GM12872 (cell line): ENCODE measurements at regions not wholly inside any gene's neighbourhood (a gene's known extent, or its start where the extent isn't known, plus 50 kb on each side); places are given as distances from the start of the nearest gene placed in this dataset.

Experiments
- TF ChIP-seq, protein P1 (sequence below): IDR thresholded peaks from 3 replicates; pipeline ENCODE4 v1.5.1; 2011; ENCODE audit warnings: low read depth, mild to moderate bottlenecking, low read length, moderate library complexity; ENCODE audit not compliant: insufficient read depth

GRCh38 chr6:2611092-2611491 is 139.6 kb downstream of the MYLK4 start:
- TF ChIP-seq, protein P1, sequence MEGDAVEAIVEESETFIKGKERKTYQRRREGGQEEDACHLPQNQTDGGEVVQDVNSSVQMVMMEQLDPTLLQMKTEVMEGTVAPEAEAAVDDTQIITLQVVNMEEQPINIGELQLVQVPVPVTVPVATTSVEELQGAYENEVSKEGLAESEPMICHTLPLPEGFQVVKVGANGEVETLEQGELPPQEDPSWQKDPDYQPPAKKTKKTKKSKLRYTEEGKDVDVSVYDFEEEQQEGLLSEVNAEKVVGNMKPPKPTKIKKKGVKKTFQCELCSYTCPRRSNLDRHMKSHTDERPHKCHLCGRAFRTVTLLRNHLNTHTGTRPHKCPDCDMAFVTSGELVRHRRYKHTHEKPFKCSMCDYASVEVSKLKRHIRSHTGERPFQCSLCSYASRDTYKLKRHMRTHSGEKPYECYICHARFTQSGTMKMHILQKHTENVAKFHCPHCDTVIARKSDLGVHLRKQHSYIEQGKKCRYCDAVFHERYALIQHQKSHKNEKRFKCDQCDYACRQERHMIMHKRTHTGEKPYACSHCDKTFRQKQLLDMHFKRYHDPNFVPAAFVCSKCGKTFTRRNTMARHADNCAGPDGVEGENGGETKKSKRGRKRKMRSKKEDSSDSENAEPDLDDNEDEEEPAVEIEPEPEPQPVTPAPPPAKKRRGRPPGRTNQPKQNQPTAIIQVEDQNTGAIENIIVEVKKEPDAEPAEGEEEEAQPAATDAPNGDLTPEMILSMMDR: no peak

DNA sequence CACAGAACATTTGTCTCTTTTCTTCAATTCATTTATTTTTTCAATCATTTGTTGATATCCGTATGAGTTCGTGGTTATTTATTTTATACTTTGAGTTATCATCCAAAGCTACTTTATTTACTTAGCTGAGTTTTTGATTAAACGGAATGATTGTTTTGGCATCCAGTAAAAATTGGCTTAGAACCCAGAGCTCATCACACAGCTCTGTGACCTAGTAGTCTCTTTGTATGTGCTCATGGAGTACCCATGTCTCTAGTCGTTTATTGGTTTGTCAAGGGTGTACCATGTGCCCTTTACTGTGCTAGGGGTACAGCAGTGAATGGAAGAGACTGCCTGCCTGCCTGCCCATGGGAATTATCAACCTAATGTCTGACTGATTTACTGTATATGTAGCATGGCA is 142.2 kb downstream of the MYLK4 start:
- TF ChIP-seq, protein P1: no peak

DNA sequence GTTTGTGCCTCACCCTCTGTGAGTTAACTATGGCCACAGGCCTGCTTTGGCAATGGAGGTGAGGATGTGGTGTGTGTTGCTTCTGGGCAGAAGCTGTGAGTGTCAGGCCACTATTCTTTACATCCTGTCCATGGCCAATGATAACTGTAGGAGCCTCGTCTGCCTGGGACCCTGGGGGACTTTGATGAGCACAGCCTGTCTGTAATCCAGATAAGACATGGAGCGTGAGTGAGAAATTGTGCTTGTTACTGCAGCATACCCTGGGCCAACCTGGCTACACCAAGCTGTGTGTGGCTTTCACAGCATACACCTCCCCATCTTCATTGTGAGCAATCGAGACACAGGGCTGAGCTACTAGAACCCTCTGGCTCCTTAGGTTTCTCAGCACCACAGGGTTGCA is 150.4 kb downstream of the MYLK4 start:
- TF ChIP-seq, protein P1: no peak

GRCh38 chr6:2599817-2600216 is 150.9 kb downstream of the MYLK4 start:
- TF ChIP-seq, protein P1: no peak

DNA sequence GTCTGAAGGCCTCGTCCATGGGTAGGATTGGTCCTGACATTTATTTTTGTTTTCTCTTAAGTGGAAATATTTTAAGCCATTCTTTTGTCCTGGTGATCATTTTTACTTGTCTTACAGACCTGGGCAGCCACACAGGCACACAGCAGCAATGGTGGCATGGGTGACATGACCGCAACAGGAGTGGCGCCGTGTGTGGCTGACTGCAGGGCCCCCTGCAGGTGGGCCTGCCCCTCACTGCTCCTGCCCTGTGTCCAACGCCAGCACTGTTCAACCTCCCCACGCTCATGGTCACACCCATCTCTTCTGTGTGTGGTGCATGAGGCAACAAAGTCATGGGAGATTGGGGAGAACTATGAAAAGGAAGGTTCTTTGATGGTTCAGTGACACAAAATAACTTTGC is 151.9 kb downstream of the MYLK4 start:
- TF ChIP-seq, protein P1: no peak

DNA sequence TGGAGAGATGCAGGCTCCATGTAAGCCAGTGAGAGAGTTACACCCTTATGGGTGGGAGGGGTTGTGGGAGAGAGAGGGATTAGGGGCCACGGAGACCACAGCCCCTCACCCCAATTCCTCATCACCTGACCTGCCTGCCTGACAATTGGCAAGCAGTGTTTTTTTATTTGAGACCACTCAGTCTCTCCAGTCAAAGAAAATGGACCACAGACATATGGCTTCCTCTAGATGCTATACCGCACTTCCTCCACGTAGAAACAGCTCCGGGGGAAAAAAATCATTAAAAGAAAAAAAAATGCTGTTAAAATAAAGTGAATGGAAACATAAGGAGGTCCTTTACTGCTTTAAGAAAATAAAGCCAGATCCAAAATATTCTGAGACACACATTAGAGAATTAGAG is 152.7 kb downstream of the MYLK4 start:
- TF ChIP-seq, protein P1: no peak

DNA sequence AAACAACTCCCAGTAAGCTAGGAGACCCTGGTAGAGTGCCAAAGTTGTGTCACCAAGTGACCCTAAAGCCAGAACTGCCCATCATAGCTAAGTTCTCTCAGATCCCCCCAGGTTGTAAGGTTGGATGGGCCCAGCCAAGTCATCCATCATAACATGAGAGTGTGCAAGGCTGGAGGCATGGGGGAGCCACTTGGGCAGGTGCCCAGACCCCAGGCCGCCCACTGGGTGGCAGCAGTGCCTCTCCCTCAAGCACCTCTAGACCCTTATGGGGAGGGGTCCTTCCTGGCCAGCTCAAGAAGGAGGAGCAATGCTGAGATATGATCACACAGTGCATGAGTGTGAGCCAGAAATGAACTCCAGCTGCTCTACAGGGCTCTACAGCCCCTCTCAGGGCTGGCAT is 154.5 kb downstream of the MYLK4 start:
- TF ChIP-seq, protein P1: peak; percentile 54

GRCh38 chr6:2594868-2595267 is 155.9 kb downstream of the MYLK4 start:
- TF ChIP-seq, protein P1: no peak
